ENCODE measurements at regions not wholly inside any gene's neighbourhood (a gene's known extent, or its start where the extent isn't known, plus 50 kb on each side); places are given as distances from the start of the nearest gene placed in this dataset.

GRCh38 chr4:84419201-84419600 lies 79.9 kb downstream of the NKX6-1 start:
- TF ChIP-seq CTCF (conservative IDR thresholded peaks at IDR 0.05; ENCODE audit: low read depth, low read length) = no peak
- no peak for DNase-seq (ENCODE audit: low read depth)
- no peak overlapping the region for H3K4me3 ChIP-seq (ENCODE audit: low read depth, low read length)

- TF ChIP-seq CTCF (conservative IDR thresholded peaks at IDR 0.05; ENCODE audit: low read depth, low read length) = no peak
- H3K4me3 ChIP-seq (ENCODE audit: low read depth, low read length) = no peak overlapping the region
- DNase-seq (ENCODE audit: low read depth) = no peak
Observed at GRCh38 chr4:84417997-84418709, 80.9 kb downstream of the NKX6-1 start.

- no peak overlapping the region for H3K4me3 ChIP-seq (ENCODE audit: low read depth, low read length)
- TF ChIP-seq CTCF (conservative IDR thresholded peaks at IDR 0.05; ENCODE audit: low read depth, low read length) = no peak
- DNase-seq (ENCODE audit: low read depth) = no peak
Observed at GRCh38 chr4:84413976-84414375, 85.1 kb downstream of the NKX6-1 start.

GRCh38 chr4:84413480-84413879 lies 85.6 kb downstream of the NKX6-1 start:
- no peak for TF ChIP-seq CTCF (conservative IDR thresholded peaks at IDR 0.05; ENCODE audit: low read depth, low read length)
- H3K4me3 ChIP-seq (ENCODE audit: low read depth, low read length) = no peak overlapping the region
- DNase-seq (ENCODE audit: low read depth) = no peak

GRCh38 chr4:84412062-84412461 lies 87.0 kb downstream of the NKX6-1 start:
- H3K4me3 ChIP-seq (ENCODE audit: low read depth, low read length) = no peak overlapping the region
- no peak for TF ChIP-seq CTCF (conservative IDR thresholded peaks at IDR 0.05; ENCODE audit: low read depth, low read length)
- no peak for DNase-seq (ENCODE audit: low read depth)

GRCh38 chr4:84407554-84408407 lies 91.3 kb downstream of the NKX6-1 start:
- H3K4me3 ChIP-seq (ENCODE audit: low read depth, low read length) = no peak overlapping the region
- no peak for TF ChIP-seq CTCF (conservative IDR thresholded peaks at IDR 0.05; ENCODE audit: low read depth, low read length)
- no peak for DNase-seq (ENCODE audit: low read depth)

All from epithelial cell of proximal tubule (primary cell).